Stimulated activated CD4-positive, alpha-beta T cell treated with anti-CD3 and anti-CD28 coated beads, Interleukin-2, amount 100 ng/mL, for 24 hours (primary cell): ENCODE measurements at regions not wholly inside any gene's neighbourhood (a gene's known extent, or its start where the extent isn't known, plus 50 kb on each side); places are given as distances from the start of the nearest gene placed in this dataset.
"Not testable (repeated sequence)": the region's sequence is repeated elsewhere in the genome, so short reads cannot be mapped to it uniquely, and the experiment has no call there.

ENCODE experiments used
- DNase-seq, 2 donors: peaks; one replicate each; pipeline ENCODE4 v3.0.0-alpha.2; 2020

DNA sequence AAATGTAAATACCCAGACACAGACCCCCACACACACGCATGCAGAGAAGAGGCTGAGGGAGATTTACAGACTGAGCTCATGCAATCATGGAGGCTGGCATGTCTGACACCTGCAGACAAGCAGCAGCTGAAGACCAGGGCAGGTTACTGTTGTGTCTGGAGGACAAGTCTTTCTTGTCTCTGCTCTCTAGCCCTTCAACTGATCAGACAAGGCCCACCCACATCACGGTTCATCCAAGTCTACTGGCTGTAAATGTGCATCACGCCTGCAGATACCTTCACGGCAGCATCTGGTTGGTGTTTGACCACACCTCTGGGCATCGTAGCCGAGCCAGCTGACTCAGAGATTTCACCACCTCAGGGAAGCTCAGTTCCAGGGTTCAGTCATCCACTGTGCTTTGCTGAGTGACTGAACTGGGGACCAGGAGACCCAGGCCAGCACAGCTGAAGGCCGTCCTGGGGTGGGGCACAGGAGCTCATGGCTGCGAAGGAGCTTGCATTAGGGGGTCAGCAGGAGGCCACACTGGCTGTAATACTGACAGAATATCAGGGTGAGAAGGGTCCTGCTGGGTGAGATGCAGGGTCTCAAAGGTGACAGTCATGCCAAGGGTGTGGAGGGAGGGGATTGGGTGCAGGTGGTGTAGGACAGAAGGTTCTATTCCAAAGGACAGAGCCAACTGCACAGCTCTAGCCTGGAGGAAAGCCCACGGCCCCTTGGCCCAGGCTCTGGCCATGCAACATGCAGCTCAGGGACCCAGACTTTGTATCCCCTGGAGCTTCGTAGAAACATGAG is 304.9 kb downstream of the BRD1 start:
- no peak for DNase-seq

- no peak for DNase-seq
Observed at GRCh38 chr22:49521787-49522224, 305.9 kb downstream of the BRD1 start.

DNA sequence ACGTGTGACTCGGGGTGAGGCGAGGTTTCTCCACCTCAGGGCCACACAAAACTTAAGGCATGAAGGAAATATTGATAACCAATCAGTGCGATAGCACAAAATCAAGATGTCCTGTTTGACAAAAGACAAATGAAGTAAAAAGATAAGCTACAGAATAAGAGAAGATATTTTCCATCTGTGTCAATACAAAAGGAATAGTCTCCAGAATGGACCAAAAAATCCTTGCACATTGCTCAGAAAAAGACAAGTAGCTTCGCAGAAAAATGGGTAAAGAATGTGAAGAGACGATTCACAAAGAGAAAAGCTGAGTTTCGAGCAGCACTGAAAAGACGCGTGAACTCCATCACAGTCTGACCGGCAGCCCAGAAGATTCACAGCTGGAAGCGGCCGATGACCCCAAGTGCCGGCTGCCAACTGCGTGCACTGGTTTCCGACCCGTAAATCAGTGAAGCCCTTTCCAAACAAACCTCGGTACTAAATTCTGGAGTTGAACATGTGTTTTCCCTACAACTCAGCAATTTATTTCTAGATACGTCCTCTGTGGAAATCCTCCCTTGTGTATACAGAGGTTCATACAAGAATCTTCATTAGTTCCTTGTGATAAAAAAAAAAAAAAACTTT is 308.4 kb downstream of the BRD1 start:
- no peak for DNase-seq

DNA sequence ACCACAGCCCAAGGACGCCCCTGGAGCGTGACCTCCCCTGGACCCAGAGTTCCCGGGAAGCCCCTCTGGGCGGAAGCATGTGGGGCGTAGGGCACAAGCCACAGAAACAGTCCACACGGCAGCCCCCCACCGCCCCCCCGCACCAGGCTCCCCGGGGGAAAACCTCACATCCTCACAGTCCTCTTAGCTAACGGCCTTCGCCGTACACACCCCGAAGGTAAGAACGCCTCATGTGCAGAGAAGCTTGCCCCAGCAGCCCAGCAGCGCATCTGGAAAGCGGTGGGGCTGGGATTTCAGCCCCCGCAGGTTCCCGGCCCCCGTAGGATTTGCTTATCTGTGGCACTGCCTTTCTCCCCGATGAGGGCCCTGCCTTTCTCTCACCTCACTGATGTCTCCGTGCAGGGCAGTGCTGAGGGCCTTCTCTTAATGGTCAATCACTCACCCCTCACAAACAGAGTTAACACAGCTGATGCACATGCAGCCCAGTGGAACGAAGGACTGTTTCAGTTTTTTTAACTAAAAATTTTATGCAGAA is 309.2 kb downstream of the BRD1 start:
- DNase-seq = no peak

DNA sequence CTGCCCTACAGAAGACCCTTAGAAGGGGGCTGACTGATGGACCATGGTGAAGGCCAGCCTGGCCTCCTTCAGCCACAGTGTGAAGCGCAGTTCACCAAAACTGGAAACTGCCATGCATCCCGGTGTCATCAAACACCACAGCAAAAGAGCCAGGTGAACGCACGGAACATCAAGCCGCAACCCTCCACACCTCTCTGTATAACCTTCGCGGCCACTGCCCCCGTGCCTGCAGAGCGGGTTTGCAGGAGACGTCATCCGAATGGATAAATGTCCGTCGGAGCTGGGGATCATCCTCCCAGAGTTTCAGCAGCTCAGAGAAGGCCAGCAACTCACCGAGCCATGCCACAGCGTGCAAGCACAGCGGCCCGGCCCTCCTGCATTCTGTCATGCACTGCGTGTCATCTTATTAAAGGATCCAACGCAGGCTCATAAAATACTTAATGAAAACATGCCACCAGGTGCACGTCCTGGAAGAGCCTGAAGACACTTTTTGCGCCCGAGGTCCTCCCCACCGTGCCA is 309.9 kb downstream of the BRD1 start:
- no peak for DNase-seq

DNA sequence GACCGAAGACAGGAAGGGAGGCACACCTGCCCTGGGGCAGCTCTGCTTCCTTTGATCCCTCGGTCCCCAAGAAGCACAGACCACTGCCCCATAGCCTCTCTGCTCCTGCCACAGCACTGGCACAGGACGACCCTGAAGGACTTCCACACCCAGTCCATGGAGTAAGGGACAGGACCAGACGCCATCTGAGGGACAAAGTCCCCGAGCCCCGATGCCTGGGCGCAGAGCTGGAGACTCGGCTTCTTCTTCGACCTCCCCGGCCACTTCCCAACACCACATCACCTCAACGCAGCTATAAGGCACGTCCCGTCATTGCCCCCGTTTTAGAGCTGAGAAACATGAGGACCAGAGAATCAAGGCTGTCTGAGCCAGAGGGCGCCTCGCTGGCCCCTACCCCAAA is 310.5 kb downstream of the BRD1 start:
- no peak for DNase-seq

- no peak for DNase-seq
Observed at GRCh38 chr22:49515475-49515874, 312.2 kb downstream of the BRD1 start.

GRCh38 chr22:49514641-49515040 is 313.0 kb downstream of the BRD1 start:
- DNase-seq = no peak

- DNase-seq = no peak
Observed at GRCh38 chr22:49514211-49514610, 313.5 kb downstream of the BRD1 start.

GRCh38 chr22:49513358-49513851 is 314.3 kb downstream of the BRD1 start:
- no peak for DNase-seq

- DNase-seq = no peak
Observed at GRCh38 chr22:49512487-49513165, 315.0 kb downstream of the BRD1 start.

- not testable (repeated sequence) for DNase-seq
Observed at GRCh38 chr22:49511393-49512189, 316.1 kb downstream of the BRD1 start.

- DNase-seq = no peak
Observed at GRCh38 chr22:49510718-49511117, 317.0 kb downstream of the BRD1 start.

- DNase-seq = no peak
Observed at GRCh38 chr22:49509016-49509415, 318.7 kb downstream of the BRD1 start.

- DNase-seq = no peak
Observed at GRCh38 chr22:49508561-49508960, 319.1 kb downstream of the BRD1 start.

- DNase-seq = no peak
Observed at GRCh38 chr22:49507607-49508292, 319.9 kb downstream of the BRD1 start.

GRCh38 chr22:49506010-49506400 is 321.7 kb downstream of the BRD1 start:
- DNase-seq = no peak

- DNase-seq = no peak
Observed at GRCh38 chr22:49505337-49506009, 322.2 kb downstream of the BRD1 start.

GRCh38 chr22:49503896-49504521 is 323.7 kb downstream of the BRD1 start:
- DNase-seq = no peak

GRCh38 chr22:49503321-49503720 is 324.4 kb downstream of the BRD1 start:
- no peak for DNase-seq
